SKM-1 (cell line): ENCODE measurements at regions not wholly inside any gene's neighbourhood (a gene's known extent, or its start where the extent isn't known, plus 50 kb on each side); places are given as distances from the start of the nearest gene placed in this dataset.
"Not testable (repeated sequence)": the region's sequence is repeated elsewhere in the genome, so short reads cannot be mapped to it uniquely, and the experiment has no call there.

Source experiments
- DNase-seq: peaks from one replicate; lab custom pipeline; 2025; ENCODE audit not compliant: unreplicated experiment; lab: John Stamatoyannopoulos, UW

- DNase-seq = no peak
Measured at GRCh38 chr1:188128761-188129160, 1300.0 kb downstream of the PLA2G4A start.

GRCh38 chr1:188129856-188130838 lies 1301.4 kb downstream of the PLA2G4A start:
- no peak for DNase-seq

GRCh38 chr1:188137221-188137620 lies 1308.5 kb downstream of the PLA2G4A start:
- no peak for DNase-seq

GRCh38 chr1:188140958-188141357 lies 1312.2 kb downstream of the PLA2G4A start:
- no peak for DNase-seq

GRCh38 chr1:188154196-188154595 lies 1325.4 kb downstream of the PLA2G4A start:
- no peak for DNase-seq

GRCh38 chr1:188154761-188155160 lies 1326.0 kb downstream of the PLA2G4A start:
- no peak for DNase-seq

GRCh38 chr1:188155261-188155660 lies 1326.5 kb downstream of the PLA2G4A start:
- DNase-seq = no peak

GRCh38 chr1:188164459-188164858 lies 1335.7 kb downstream of the PLA2G4A start:
- no peak for DNase-seq

GRCh38 chr1:188166654-188167053 lies 1337.9 kb downstream of the PLA2G4A start:
- no peak for DNase-seq

GRCh38 chr1:188169971-188170370 lies 1341.2 kb downstream of the PLA2G4A start:
- no peak for DNase-seq

GRCh38 chr1:188170411-188170810 lies 1341.7 kb downstream of the PLA2G4A start:
- DNase-seq = no peak

GRCh38 chr1:188170935-188171334 lies 1342.2 kb downstream of the PLA2G4A start:
- DNase-seq = no peak

- not testable (repeated sequence) for DNase-seq
Measured at GRCh38 chr1:188182063-188182462, 1353.3 kb downstream of the PLA2G4A start.

GRCh38 chr1:188188317-188188716 lies 1359.6 kb downstream of the PLA2G4A start:
- no peak for DNase-seq

GRCh38 chr1:188194916-188195315 lies 1366.2 kb downstream of the PLA2G4A start:
- DNase-seq = no peak

GRCh38 chr1:188218289-188218688 lies 1389.5 kb downstream of the PLA2G4A start:
- DNase-seq = no peak

- DNase-seq = no peak
Measured at GRCh38 chr1:188220051-188220450, 1391.3 kb downstream of the PLA2G4A start.

GRCh38 chr1:188224263-188224662 lies 1395.5 kb downstream of the PLA2G4A start:
- DNase-seq = no peak

- DNase-seq = no peak
Measured at GRCh38 chr1:188225975-188226374, 1397.2 kb downstream of the PLA2G4A start.

- DNase-seq = no peak
Measured at GRCh38 chr1:188228623-188229022, 1399.9 kb downstream of the PLA2G4A start.

GRCh38 chr1:188237573-188238348 lies 1409.0 kb downstream of the PLA2G4A start:
- DNase-seq = no peak
